Urothelium cell line (cell line): ENCODE measurements at regions not wholly inside any gene's neighbourhood (a gene's known extent, or its start where the extent isn't known, plus 50 kb on each side); places are given as distances from the start of the nearest gene placed in this dataset.
"Not testable (repeated sequence)": the region's sequence is repeated elsewhere in the genome, so short reads cannot be mapped to it uniquely, and the experiment has no call there.

Experiments used
- DNase-seq: peaks from one replicate; pipeline ENCODE4 v3.0.0; 2011; ENCODE audit warnings: low spot score, mixed read lengths
- FAIRE-seq: peaks from 2 replicates; lab custom pipeline; 2011; peaks lifted over from hg19 to GRCh38; lab: Jason Lieb, UNC

DNA sequence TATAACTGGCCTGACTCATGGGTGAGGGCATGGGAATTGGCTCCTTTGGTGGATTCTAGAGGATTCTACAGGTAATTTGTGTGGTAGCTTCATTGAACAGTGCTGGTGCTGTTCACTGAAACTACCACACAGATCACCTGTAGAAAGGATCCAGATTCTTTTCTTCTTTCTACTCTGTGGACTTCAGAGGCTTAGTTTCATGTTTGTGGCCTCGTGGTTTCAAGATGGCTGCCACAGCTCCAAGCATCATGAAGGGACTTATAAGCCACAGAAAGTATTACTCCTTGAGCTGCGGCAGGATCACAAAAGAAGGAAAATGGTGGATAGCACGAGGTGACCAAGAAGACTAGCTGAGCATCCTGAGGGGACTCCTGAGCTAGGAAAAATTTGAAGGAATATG is 88.9 kb downstream of the ADCYAP1 start:
- DNase-seq (no peak), FAIRE-seq (peak; percentile 5)

DNA sequence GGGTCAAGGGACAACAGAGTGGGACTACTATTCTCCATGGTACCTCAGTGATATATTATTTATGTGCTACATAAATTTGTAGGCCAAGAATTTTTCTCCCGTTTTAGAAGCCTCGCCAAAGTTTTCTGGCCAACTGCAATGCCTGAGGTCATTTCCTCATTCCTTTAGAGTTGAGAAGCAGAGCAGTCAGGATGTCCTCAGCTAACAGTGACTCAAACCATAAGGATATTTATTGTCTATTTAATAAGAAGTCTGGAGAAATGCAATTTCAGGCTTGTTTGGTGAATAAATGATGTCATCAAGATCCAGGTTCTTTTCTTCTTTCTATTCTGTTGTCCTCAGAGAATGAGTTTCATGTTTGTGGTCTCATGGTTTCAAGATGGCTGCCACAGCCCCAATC is 91.0 kb downstream of the ADCYAP1 start:
- DNase-seq: peak; percentile 77
- peak; percentile 56 for FAIRE-seq

DNA sequence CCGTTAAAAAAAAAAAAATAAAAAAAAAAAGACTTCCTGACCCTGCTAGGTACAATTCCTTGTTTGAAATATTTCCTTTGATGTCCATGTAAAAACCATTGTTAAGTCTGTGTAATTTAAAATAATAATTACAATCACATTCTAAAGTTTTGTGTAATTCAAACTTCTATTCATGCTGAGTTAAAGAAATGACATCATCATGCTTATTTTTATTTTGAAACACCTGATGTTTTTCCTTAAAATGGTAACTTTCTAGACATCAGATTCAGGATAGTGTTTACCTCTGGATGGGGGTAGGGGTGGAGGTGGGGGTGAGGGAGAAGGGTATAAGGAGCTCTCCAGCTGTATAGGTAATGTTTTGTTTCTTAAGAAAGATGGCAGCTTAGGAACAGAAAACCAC is 92.8 kb downstream of the ADCYAP1 start:
- no peak for FAIRE-seq
- no peak for DNase-seq

DNA sequence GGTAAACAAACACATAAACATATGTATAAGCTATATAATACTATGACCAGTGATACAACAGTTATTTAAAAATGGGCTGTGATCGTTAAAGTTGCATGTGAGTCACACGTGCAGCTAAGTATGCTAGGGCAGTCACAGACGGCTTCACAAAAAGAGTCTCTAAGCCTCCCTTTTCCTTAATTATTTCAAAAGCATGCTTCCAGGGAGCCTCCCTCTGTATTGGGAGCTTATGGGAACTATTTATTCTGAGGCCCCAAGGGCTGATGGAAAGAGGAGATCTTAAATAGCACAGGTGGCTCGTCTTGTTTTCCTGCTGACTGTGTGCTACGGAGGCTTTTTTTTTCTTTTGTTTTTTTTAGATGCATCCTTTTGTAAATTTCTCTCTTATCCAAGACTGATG is 94.3 kb downstream of the ADCYAP1 start:
- DNase-seq: no peak
- FAIRE-seq: peak; percentile 20

DNA sequence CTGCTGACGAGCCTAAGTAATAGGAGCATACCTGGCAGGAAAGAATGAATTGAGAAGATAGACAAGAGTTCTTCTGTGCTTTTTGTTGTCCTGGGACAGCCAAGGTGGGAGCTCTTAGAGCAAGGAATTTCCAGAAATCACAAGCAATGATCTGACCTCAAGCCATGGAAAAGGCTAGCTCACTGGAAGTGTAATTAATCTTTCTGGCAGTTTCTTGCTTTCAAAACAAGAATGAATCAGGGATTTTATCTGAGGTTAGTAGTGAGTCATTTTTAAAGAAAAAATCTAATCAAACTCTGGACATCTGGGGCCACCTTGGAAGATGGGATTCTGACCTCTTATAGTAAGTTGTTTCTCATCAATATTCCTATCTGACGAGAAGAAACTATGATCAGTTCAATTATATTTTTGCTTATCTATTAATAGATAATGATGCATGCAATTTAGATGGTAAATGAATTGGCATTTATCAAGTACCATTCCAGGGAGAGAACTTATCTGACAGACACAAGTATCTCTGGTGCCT is 98.0 kb downstream of the ADCYAP1 start:
- FAIRE-seq (no peak), DNase-seq (peak; percentile 78)

DNA sequence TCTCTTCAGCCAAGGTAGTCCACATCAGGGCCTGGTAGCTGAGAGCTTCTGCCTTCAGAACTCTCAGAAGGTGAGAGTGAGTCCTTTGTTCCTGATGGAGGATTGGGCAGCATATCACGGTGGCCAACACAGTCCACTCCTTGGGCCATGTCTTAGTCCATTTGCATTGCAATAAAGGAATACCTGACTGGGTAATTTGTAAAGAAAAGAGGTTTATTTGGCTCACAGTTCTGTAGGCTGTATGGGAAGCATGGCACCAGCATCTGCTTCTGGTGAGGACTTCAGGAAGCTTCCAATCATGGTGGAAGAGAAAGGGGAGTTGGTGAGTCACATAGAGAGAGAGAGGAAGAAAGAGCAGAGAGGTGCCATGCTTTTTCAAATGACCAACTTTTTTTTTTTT is 98.8 kb downstream of the ADCYAP1 start:
- DNase-seq (no peak), FAIRE-seq (no peak)

DNA sequence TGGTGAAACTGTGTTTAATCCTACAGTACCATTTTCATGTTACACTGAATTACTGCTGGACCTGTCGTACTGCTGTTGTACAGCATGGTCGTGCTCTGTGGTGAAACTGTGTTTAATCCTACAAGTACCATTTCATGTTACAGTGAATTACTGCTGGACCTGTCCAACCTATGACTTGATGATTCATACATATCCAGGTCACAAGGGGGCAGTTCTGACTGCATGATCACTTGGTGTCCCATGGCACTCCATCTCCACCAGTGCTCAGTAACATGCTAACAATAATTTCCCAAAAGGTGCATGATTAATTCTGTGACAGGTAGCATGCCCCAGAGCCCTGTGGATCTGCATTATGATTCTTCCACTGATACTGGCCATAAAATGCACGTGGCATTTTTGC is 101.6 kb downstream of the ADCYAP1 start:
- no peak for DNase-seq

DNA sequence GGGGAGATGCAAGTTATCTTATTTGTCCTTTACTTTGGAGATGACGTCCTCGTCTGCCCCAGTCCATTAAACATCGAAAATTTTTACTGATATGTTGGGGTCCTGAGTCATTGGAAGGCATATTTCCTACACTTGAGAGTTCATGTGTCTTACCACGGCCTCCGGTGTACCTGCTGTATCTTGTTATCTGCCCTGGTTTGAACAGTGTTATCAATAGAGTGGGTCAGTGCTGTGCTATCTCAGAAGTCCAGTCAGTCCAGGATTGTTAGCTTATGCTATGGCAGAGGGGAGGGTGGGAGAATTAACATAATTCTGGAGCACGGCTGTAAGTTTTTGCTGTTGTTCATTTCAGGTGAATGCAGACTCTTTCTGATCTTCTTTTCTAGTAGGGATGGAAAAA is 102.3 kb downstream of the ADCYAP1 start:
- no peak for DNase-seq
- peak; percentile 70 for FAIRE-seq

More for the DNA sequence above, 101.6 kb downstream of the ADCYAP1 start:
- peak; percentile 93 for FAIRE-seq

DNA sequence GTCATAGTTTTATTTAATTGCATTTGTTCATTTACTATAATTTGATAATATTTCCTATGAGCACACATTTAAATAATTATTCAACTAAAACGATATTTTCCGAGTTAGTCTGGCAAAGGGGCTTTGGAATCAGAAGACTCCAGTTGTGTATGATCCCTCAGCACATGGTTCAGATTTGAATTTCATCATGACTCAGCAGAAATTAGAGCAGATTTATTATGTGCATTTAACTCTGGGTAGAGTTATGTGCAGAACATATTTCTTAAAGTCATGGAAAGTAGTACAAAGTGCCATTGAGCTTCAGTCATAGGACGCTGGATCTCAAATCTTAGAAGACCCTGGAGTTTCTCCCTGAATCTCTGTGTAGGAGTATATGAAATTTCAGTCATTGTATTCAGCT is 106.7 kb downstream of the ADCYAP1 start:
- DNase-seq (no peak), FAIRE-seq (no peak)

DNA sequence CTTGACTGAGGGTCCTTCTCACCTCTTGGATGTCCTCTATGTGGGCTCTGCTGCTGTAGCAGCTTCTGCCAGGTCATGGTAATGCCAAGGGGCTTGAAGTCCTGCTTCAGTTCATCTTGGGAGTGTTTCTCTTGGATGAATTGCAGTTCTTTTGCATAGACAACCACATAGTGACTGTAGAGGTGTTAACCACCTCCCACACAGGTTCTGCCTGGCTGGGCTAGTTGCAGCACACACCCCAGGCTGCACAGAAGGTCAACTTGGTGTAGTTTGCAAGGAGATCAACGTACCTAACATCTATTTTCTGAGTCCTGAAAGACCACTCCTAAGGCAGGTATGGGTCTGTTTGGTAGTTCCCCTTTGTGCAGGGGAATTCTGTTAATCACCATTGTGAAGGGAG is 108.1 kb downstream of the ADCYAP1 start:
- FAIRE-seq (peak; percentile 96), DNase-seq (no peak)

DNA sequence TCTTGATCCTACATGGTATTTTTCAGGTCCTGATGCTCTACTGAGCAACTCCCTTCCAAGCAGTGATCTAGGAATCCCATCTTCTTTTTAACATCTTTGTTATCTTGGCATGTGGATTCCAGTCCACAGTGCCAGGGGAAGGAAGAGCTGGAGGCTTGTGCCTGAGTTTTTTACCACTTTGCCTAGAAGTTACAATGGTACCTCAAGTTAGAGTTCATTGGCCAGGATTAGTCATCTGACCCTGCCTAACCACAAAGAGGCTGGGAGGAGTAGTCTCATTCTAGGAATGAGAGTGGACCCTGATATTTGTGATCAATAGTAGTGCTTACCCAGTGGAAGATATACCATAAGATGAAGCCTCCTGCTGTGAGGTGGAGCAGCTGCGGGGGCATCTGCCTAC is 109.3 kb downstream of the ADCYAP1 start:
- peak; percentile 87 for FAIRE-seq
- DNase-seq: peak; percentile 55

DNA sequence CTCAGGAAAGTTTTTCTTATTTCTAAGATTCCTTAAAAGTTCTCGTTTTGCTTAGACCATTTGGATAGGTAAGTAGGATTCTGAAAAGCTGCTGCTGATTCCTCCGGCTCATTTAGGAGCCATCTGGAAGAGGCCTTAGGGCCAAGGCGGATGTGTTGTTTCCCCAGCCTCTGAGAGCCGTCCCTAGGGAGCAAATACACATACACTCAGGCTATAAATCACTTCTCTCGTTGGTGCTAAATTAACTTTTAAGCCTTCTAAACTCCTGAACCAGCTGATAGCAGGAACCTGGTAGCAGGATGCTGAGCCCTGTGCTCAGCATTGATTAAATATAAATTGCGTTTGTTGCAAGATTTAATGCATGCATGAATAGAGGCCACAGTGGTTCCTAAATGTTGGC is 109.8 kb downstream of the ADCYAP1 start:
- FAIRE-seq: no peak
- peak; percentile 48 for DNase-seq

DNA sequence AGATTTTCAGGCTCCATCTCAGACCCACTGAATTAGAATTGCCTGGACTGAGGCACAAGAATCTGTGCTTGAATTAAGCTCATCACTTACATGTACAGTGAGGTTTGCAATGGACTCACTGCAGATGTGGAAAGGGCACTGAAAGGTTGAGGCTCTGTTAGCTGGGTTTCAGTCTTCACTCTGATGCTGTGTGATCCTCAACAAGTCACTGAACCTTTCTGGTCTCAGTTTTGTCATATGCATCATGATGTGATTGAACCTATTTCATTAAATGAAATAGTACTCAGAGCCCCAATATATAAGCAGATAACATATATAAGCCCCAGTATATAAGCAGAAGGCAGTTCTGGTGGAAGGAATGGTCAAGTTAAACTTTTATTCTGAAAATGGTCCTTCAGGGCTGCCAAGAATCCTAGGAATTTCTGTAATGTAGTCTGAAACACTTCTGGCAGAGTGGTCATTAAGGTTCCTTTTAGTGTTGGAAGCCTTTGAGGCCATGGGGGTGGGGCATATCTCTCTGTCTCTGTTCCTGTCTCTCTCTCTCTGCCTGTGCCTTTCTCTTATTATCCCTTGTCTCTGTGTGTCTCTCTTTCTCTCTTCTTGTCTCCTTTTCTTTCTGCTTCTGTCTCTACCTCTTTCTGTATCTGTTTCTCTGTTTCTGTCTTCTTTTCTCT is 110.4 kb downstream of the ADCYAP1 start:
- peak; percentile 62 for DNase-seq
- peak; percentile 90 for FAIRE-seq

DNA sequence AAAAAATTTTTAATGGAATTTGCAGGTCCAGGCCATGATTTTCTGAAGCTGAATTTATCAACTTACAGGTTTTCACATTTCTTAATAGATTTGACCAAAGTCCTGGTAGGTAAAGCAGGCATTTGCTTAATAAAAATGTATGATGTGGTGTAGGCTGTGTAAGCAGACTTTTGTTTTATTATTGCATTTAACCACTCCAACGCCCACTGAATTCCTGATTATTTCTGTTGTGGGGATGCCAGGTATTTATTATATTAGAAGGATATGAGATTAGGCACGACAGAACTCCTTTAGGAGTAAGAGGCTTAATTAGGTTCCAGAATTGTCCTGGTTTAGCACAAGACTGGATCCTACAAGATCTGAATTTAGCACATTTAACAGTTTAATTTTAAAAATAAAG is 111.1 kb downstream of the ADCYAP1 start:
- no peak for DNase-seq
- no peak for FAIRE-seq

DNA sequence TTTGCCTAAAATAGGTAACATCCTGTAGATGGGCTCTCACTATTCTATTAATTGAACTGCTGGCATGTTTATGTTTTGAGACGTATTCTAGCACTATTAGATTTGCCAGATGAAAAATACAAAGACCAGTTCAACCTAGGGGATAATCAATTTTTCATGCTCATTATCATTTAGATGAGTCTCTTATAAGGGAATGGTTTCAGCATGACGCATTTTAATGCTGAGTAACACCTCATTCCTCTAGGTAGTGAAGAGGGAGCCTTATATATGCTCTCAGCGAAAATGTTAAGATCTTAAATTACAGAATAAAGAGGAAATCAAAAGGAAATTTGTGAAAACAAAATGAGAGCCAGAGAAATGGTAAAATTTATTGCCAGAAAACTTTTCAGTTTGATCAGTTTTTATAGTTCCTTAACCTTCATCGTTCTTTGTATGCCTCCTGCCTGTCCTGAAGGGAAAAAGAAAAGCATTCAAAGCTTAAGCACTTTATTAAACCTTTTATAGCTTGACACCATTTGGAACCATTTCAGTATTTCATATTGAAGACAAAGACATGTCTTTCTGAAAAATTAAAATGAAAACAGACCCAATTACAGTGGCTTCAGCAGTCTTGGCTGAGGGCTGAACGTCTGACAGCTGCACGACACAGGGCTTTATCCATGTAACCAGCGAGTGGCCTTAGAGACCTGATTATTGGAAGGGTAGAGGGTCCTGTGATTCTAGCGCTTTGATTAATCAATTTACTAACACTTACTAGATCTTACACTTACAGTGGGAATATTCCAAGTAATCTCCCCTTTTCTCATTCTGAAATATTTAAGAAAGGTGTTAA is 112.8 kb downstream of the ADCYAP1 start:
- no peak for FAIRE-seq
- DNase-seq: no peak

DNA sequence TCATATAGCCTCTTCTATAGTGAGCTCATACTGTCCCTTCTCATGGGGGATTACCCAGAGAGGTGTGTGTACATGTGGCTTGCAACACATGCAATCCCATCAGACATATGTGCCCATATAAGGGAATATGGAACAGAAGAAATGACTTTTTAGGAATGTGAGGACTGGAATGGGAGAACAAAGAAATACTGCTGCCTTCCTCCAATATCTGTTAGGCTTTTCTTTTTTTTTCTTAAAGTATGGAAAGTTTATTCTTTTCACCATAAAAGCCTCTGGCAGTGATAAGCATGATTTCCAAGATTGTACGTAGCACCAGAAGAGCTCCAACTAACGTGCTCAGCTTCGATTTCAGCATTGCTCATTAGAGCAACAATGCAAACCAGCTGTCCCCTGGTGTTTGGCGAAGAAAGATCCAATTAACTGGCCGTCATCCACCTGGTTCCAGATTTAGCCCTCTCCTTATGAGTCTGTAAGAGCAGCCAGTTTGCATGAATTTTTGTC is 113.6 kb downstream of the ADCYAP1 start:
- no peak for DNase-seq
- FAIRE-seq: peak; percentile 82

DNA sequence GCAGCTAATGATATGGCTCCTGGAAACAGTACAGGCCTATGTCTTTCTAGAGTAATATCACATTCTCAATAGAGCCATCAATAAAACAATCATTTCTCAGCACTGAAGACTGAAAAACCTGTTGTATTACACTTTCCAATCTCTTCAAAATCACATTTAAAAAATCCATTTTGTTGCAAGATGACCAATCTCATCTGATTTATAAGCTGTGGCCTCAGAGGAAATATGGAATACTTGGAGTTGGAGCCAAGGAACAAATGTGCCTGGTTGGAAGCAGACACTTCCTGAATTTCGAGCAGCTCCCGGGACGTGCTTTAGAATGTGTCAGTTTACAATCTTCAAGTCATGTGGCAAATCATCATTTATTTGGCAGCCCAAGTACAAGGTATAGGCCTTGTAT is 114.5 kb downstream of the ADCYAP1 start:
- FAIRE-seq: no peak
- no peak for DNase-seq

DNA sequence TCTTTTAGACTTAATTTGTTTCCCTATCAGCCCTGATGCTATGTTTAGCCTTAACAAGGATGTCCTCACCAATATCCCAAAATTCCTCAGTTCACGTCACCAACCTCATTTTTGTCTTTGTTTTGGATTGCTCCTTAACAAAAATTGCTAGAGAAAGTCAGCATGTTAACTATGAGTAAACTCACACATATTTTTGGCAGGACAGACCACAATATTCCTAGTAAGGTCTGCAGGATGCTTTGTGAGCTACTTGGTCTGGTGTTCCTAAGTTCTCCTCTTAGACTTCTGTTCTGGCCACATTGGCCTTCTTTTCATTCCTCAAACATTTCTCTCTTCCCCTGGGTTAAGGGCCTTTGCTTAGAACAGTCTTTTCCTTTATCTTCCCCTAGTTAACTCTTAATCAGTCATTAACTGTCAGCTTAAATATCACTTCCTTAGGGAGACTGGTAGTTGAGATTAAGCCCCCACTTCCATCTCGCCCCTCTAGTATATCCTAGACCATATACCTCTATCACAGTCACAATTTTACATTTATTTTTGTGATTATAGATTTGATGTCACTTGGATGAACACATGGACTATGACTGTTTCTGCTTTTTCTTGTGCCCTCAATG is 116.2 kb downstream of the ADCYAP1 start:
- FAIRE-seq (peak; percentile 85), DNase-seq (no peak)

DNA sequence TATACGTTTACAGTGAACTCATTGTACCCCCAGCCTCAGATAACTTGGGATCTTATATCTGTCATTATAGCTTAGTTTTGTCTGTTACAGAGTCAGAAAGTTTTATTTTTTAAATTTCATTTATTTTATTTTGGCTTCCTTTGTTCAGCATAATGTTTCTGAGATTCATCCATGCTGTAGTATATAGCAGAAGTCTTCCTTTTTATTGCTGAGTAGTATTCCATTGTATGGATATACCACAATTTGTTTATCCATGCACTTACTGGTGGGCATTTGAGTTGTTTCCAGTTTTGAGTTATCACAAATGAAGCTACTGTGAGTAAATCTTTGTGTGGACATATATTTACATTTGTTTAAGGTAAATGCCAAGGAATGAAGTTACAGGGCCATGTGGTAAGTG is 122.3 kb downstream of the ADCYAP1 start:
- DNase-seq: no peak
- FAIRE-seq: peak; percentile 27

DNA sequence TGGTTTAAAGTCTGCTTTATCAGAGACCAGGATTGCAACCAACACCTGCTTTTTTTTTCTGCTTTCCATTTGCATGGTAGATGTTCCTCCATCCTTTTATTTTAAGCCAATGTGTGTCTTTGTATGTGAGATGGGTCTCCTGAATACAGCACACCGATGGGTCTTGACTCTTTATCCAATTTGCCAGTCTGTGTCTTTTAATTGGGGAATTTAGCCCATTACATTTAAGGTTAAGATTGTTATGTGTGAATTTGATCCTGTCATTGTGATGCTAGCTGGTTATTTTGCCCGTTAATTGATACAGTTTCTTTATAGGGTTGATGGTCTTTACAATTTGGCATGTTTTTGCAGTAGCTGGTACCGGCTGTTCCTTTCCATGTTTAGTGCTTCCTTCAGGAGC is 128.4 kb downstream of the ADCYAP1 start:
- not testable (repeated sequence) for DNase-seq, FAIRE-seq

DNA sequence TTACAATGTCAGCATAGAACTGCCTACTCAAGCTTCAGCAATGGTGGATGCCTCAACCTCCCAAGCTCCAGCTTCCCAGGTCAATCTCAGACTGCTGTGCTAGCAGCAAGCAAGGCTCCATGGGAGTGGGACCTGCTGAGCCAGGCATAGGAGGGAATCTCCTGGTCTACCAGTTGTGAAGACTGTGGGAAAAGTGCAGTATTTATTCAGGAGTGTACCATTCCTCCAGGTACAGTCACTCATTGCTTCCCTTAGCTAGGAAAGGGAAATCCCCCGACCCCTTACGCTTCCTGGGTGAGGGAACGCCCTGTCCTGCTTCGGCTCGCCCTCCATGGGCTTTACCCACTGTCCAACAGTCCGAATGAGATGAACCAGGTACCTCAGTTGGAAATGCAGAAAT is 130.3 kb downstream of the ADCYAP1 start:
- DNase-seq (no peak), FAIRE-seq (peak; percentile 67)
